Epithelial cell of prostate (primary cell): ENCODE measurements at regions not wholly inside any gene's neighbourhood (a gene's known extent, or its start where the extent isn't known, plus 50 kb on each side); places are given as distances from the start of the nearest gene placed in this dataset.

Experiments used
- DNase-seq: peaks from one replicate; pipeline ENCODE4 v3.0.0-alpha.2; 2011; ENCODE audit warnings: low read depth, low spot score
- H3K27ac ChIP-seq: fragments of 450-650 bp; 2 replicates; pipeline ENCODE4 v1.5.1; 2017; ENCODE audit warnings: mild to moderate bottlenecking

GRCh38 chr5:145510769-145511168 is 324.4 kb downstream of the PRELID2 start:
- no peak overlapping the region for H3K27ac ChIP-seq
- no peak for DNase-seq

- DNase-seq, result no peak
- H3K27ac ChIP-seq, result no peak overlapping the region
These were observed 324.8 kb downstream of the PRELID2 start for GRCh38 chr5:145510324-145510723.

- no peak for DNase-seq
- no peak overlapping the region for H3K27ac ChIP-seq
These were observed 325.6 kb downstream of the PRELID2 start for GRCh38 chr5:145509336-145510136.

- no peak overlapping the region for H3K27ac ChIP-seq
- no peak for DNase-seq
These were observed 328.8 kb downstream of the PRELID2 start for GRCh38 chr5:145506185-145506850.

GRCh38 chr5:145502906-145503305 is 332.2 kb downstream of the PRELID2 start:
- H3K27ac ChIP-seq, result no peak overlapping the region
- no peak for DNase-seq

GRCh38 chr5:145500710-145501109 is 334.4 kb downstream of the PRELID2 start:
- H3K27ac ChIP-seq, result no peak overlapping the region
- no peak for DNase-seq

- no peak for DNase-seq
- no peak overlapping the region for H3K27ac ChIP-seq
These were observed 335.7 kb downstream of the PRELID2 start for GRCh38 chr5:145499483-145499882.

GRCh38 chr5:145497052-145497451 is 338.1 kb downstream of the PRELID2 start:
- DNase-seq, result no peak
- no peak overlapping the region for H3K27ac ChIP-seq

- peak; percentile 46 for DNase-seq
- H3K27ac ChIP-seq, result no peak overlapping the region
These were observed 339.4 kb downstream of the PRELID2 start for GRCh38 chr5:145495741-145496140.

GRCh38 chr5:145495196-145495595 is 339.9 kb downstream of the PRELID2 start:
- DNase-seq, result no peak
- no peak overlapping the region for H3K27ac ChIP-seq

GRCh38 chr5:145493435-145493834 is 341.7 kb downstream of the PRELID2 start:
- no peak for DNase-seq
- no peak overlapping the region for H3K27ac ChIP-seq

- no peak for DNase-seq
- H3K27ac ChIP-seq, result no peak overlapping the region
These were observed 345.6 kb downstream of the PRELID2 start for GRCh38 chr5:145489516-145489915.

- DNase-seq, result peak; percentile 54
These were observed 351.0 kb downstream of the PRELID2 start for GRCh38 chr5:145484158-145484557.

GRCh38 chr5:145483212-145483611 is 351.9 kb downstream of the PRELID2 start:
- peak overlapping the region; percentile 69 for H3K27ac ChIP-seq
- DNase-seq, result peak; percentile 66

More at GRCh38 chr5:145484158-145484557, 351.0 kb downstream of the PRELID2 start:
- H3K27ac ChIP-seq, result peak overlapping the region; percentile 69

- DNase-seq, result no peak
- peak overlapping the region; percentile 52 for H3K27ac ChIP-seq
These were observed 355.3 kb downstream of the PRELID2 start for GRCh38 chr5:145479857-145480256.

GRCh38 chr5:145479271-145479670 is 355.9 kb downstream of the PRELID2 start:
- no peak for DNase-seq

GRCh38 chr5:145478651-145479050 is 356.5 kb downstream of the PRELID2 start:
- DNase-seq, result no peak
- H3K27ac ChIP-seq, result peak overlapping the region; percentile 52

More at GRCh38 chr5:145479271-145479670, 355.9 kb downstream of the PRELID2 start:
- H3K27ac ChIP-seq, result peak overlapping the region; percentile 52

GRCh38 chr5:145473042-145473642 is 362.0 kb downstream of the PRELID2 start:
- no peak overlapping the region for H3K27ac ChIP-seq
- no peak for DNase-seq

GRCh38 chr5:145471831-145472612 is 363.1 kb downstream of the PRELID2 start:
- peak; percentile 37 for DNase-seq
- H3K27ac ChIP-seq, result peak overlapping the region; percentile 68

GRCh38 chr5:145471026-145471425 is 364.1 kb downstream of the PRELID2 start:
- H3K27ac ChIP-seq, result peak overlapping the region; percentile 68
- no peak for DNase-seq
